Caco-2 (cell line): ENCODE measurements at regions not wholly inside any gene's neighbourhood (a gene's known extent, or its start where the extent isn't known, plus 50 kb on each side); places are given as distances from the start of the nearest gene placed in this dataset.

Experiments used
- BruUV-seq: library from RNA; stranded (reverse); fragments of 400-500 nt; replicated peaks from 2 replicates; lab custom pipeline; 2021; lab: Mats Ljungman, UMichigan
- CTCF ChIA-PET: fragments of 300-600 bp; sonication (Branson Sonifier 250); formaldehyde crosslinking; loops from one replicate; lab custom pipeline; 2022; ENCODE audit warnings: antibody characterized with exemption; lab: Charles Lee
- POLR2A ChIA-PET: fragments of 300-600 bp; sonication (Branson Sonifier 250); formaldehyde crosslinking; loops from one replicate; lab custom pipeline; 2022; ENCODE audit warnings: antibody characterized with exemption; lab: Charles Lee
- DNase-seq, 2 experiments: peaks; one replicate each; pipeline versions ENCODE4 v3.0.0 to v3.0.0-alpha.2; 2020 to 2022
- H3K27me3 ChIP-seq: replicated peaks from 2 replicates; pipeline ENCODE4 v1.6.0; 2011; ENCODE audit warnings: low read length; ENCODE audit not compliant: control insufficient read depth, insufficient read depth
- H3K36me3 ChIP-seq: 2 replicates; pipeline ENCODE4 v1.5.1; 2011; ENCODE audit warnings: low read length; ENCODE audit not compliant: control insufficient read depth, insufficient read depth
- H3K4me1 ChIP-seq: fragments of 250-450 bp; sonication (Bioruptor Pico); 2 replicates; pipeline ENCODE4 v1.5.1; 2020; ENCODE audit warnings: mild to moderate bottlenecking
- H3K4me3 ChIP-seq: 2 replicates; pipeline ENCODE4 v1.5.1; 2011; ENCODE audit warnings: low read depth, mild to moderate bottlenecking, control low read depth, low read length
- H3K9me3 ChIP-seq: fragments of 250-450 bp; sonication (Bioruptor Pico); 2 replicates; pipeline ENCODE4 v1.5.1; 2020; ENCODE audit warnings: mild to moderate bottlenecking, moderate library complexity
- H3K27ac Mint-ChIP-seq: one replicate; pipeline ENCODE4 v1.8.0; 2022; ENCODE audit warnings: mixed read lengths; ENCODE audit not compliant: unreplicated experiment
- H3K27me3 Mint-ChIP-seq: one replicate; pipeline ENCODE4 v1.8.0; 2022; ENCODE audit warnings: mixed read lengths; ENCODE audit not compliant: insufficient read depth, unreplicated experiment
- H3K36me3 Mint-ChIP-seq: one replicate; pipeline ENCODE4 v1.8.0; 2022; ENCODE audit warnings: mild to moderate bottlenecking, mixed read lengths; ENCODE audit not compliant: insufficient read depth, unreplicated experiment
- H3K4me1 Mint-ChIP-seq: one replicate; pipeline ENCODE4 v1.8.0; 2022; ENCODE audit warnings: low read depth, mixed read lengths; ENCODE audit not compliant: unreplicated experiment
- H3K4me3 Mint-ChIP-seq: one replicate; pipeline ENCODE4 v1.8.0; 2022; ENCODE audit warnings: mild to moderate bottlenecking, moderate library complexity, mixed read lengths; ENCODE audit not compliant: unreplicated experiment
- H3K9me3 Mint-ChIP-seq: one replicate; pipeline ENCODE4 v1.8.0; 2022; ENCODE audit warnings: mixed read lengths; ENCODE audit not compliant: unreplicated experiment
- intact Hi-C: fragments of 100-400 bp; cut with micrococcal nuclease; formaldehyde crosslinking; loops from one replicate; pipeline ENCODE4 v1.10.0; 2022; ENCODE audit not compliant: unreplicated experiment
- TF ChIP-seq, protein P1 (sequence below), 2 experiments: fragments of 200-600 bp in 1 of 2; IDR thresholded peaks; 1 replicate in 1 of 2; 2 replicates in 1 of 2; pipeline versions ENCODE4 v1.5.1 to v1.8.0; 2011 to 2022; ENCODE audit warnings: antibody characterized with exemption in 1 of 2, control low read depth in 1 of 2, inconsistent platforms in 1 of 2, low read depth in 1 of 2, low read length in 1 of 2, mild to moderate bottlenecking in 1 of 2, moderate library complexity in 1 of 2; ENCODE audit not compliant: insufficient read depth in 1 of 2, severe bottlenecking in 1 of 2, unreplicated experiment in 1 of 2

DNA sequence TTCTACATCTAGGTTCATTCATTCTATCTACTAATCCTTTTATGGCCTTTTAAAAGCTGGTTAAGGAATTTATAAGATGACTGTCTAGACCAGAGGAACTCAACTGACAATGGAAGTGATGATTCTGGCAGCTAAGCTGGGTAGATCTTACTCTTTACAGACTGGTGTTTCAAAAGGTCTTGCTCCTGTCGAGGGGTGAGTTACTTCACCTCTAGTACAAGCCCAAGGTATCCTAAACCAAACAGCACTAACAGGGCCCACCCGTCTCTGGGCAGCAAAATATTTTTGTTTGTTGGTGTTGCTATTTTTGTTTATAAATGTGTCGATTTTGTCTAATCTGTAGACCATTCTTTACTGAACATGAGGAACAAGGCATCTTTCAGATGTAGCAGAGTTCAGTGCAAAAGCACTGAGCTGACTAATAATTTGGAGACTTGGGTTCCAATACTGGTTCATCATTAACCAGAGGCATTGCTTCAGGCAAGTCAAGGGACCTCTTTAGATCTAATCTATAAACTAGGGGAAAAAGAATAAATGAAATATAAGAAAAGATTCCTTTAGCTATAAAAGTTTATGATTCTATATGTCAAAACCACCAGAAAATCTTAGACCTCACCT, 90.3 kb upstream of the FRG1 start:
- CTCF ChIA-PET = no interaction called here
- Histone ChIP-seq H3K4me1 (no peaks in the 10 kb centered on the region), H3K27me3 (no peaks in the 10 kb centered on the region), H3K36me3 (no peaks in the 10 kb centered on the region), H3K9me3 (no peaks in the 10 kb centered on the region), H3K4me3 (no peak overlapping the region)
- POLR2A ChIA-PET = no interaction called here
- no TSS peak for BruUV-seq
- H3K9me3 Mint-ChIP-seq = no peaks in the 10 kb centered on the region
- no peaks in the 10 kb centered on the region for H3K4me1 Mint-ChIP-seq
- H3K4me3 Mint-ChIP-seq = no peak overlapping the region
- H3K27ac Mint-ChIP-seq = no peak overlapping the region
- no peaks in the 10 kb centered on the region for H3K36me3 Mint-ChIP-seq
- TF ChIP-seq, protein P1, sequence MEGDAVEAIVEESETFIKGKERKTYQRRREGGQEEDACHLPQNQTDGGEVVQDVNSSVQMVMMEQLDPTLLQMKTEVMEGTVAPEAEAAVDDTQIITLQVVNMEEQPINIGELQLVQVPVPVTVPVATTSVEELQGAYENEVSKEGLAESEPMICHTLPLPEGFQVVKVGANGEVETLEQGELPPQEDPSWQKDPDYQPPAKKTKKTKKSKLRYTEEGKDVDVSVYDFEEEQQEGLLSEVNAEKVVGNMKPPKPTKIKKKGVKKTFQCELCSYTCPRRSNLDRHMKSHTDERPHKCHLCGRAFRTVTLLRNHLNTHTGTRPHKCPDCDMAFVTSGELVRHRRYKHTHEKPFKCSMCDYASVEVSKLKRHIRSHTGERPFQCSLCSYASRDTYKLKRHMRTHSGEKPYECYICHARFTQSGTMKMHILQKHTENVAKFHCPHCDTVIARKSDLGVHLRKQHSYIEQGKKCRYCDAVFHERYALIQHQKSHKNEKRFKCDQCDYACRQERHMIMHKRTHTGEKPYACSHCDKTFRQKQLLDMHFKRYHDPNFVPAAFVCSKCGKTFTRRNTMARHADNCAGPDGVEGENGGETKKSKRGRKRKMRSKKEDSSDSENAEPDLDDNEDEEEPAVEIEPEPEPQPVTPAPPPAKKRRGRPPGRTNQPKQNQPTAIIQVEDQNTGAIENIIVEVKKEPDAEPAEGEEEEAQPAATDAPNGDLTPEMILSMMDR (IDR thresholded peaks at IDR 0.05; ENCODE audit: insufficient read depth in 1 of 2, low read depth in 1 of 2, low read length in 1 of 2, severe bottlenecking in 1 of 2, unreplicated experiment in 1 of 2) = no peak
- DNase-seq = no peak
- intact Hi-C loops = no loop called here
- H3K27me3 Mint-ChIP-seq = peaks cover 2% of the 10 kb centered on the region

- Mint-ChIP-seq H3K9me3 (no peaks in the 10 kb centered on the region), H3K4me3 (no peak overlapping the region), H3K4me1 (no peaks in the 10 kb centered on the region), H3K36me3 (no peaks in the 10 kb centered on the region), H3K27me3 (no peaks in the 10 kb centered on the region), H3K27ac (no peak overlapping the region)
- CTCF ChIA-PET = no interaction called here
- no peaks in the 10 kb centered on the region for H3K36me3 ChIP-seq
- POLR2A ChIA-PET = no interaction called here
- intact Hi-C loops = no loop called here
- H3K27me3 ChIP-seq = no peaks in the 10 kb centered on the region
- TF ChIP-seq, protein P1 (IDR thresholded peaks at IDR 0.05; ENCODE audit: insufficient read depth in 1 of 2, low read depth in 1 of 2, low read length in 1 of 2, severe bottlenecking in 1 of 2, unreplicated experiment in 1 of 2) = no peak
- H3K4me3 ChIP-seq = no peak overlapping the region
- BruUV-seq = no TSS peak
- H3K4me1 ChIP-seq = no peaks in the 10 kb centered on the region
- H3K9me3 ChIP-seq = no peaks in the 10 kb centered on the region
- DNase-seq = no peak
Observed at GRCh38 chr4:189858435-189858834, 82.2 kb upstream of the FRG1 start.

GRCh38 chr4:189861101-189861500, 79.6 kb upstream of the FRG1 start:
- Mint-ChIP-seq H3K9me3 (no peaks in the 10 kb centered on the region), H3K4me3 (no peak overlapping the region), H3K27ac (no peak overlapping the region), H3K36me3 (no peaks in the 10 kb centered on the region), H3K27me3 (no peaks in the 10 kb centered on the region), H3K4me1 (no peaks in the 10 kb centered on the region)
- no peaks in the 10 kb centered on the region for H3K4me1 ChIP-seq
- TF ChIP-seq, protein P1 (IDR thresholded peaks at IDR 0.05; ENCODE audit: insufficient read depth in 1 of 2, low read depth in 1 of 2, low read length in 1 of 2, severe bottlenecking in 1 of 2, unreplicated experiment in 1 of 2) = no peak
- no TSS peak for BruUV-seq
- POLR2A ChIA-PET = no interaction called here
- no peaks in the 10 kb centered on the region for H3K36me3 ChIP-seq
- no peaks in the 10 kb centered on the region for H3K27me3 ChIP-seq
- CTCF ChIA-PET = no interaction called here
- H3K4me3 ChIP-seq = no peak overlapping the region
- DNase-seq = no peak
- intact Hi-C loops = no loop called here
- H3K9me3 ChIP-seq = no peaks in the 10 kb centered on the region
